ENCODE measurements at regions not wholly inside any gene's neighbourhood (a gene's known extent, or its start where the extent isn't known, plus 50 kb on each side); places are given as distances from the start of the nearest gene placed in this dataset.

- TF ChIP-seq POLR2A (IDR thresholded peaks at IDR 0.05) (no peak), CTCF (IDR thresholded peaks at IDR 0.05 in 4 of 5, conservative IDR thresholded peaks at IDR 0.05 in 1 of 5) (no peak)
Measured at GRCh38 chr4:33649471-33649870, 2594.8 kb downstream of the ARAP2 start.
